ENCODE measurements at regions not wholly inside any gene's neighbourhood (a gene's known extent, or its start where the extent isn't known, plus 50 kb on each side); places are given as distances from the start of the nearest gene placed in this dataset.

- peaks cover 13% of the 10 kb centered on the region for H3K4me1 ChIP-seq
- H3F3A ChIP-seq (ENCODE audit: low read depth): peaks cover 1% of the 10 kb centered on the region
- no peak overlapping the region for H2AFZ ChIP-seq (replicated peaks)
- H4K20me1 ChIP-seq (ENCODE audit: low read depth): no peaks in the 10 kb centered on the region
- Mint-ChIP-seq H3K9me3 (no peaks in the 10 kb centered on the region), H3K27me3 (ENCODE audit: insufficient read depth, low read depth) (no peaks in the 10 kb centered on the region), H3K27ac (no peak overlapping the region), H3K4me1 (peaks cover 17% of the 10 kb centered on the region), H3K4me3 (no peak overlapping the region), H3K36me3 (peaks cover 14% of the 10 kb centered on the region)
- no peak overlapping the region for H3K4me2 ChIP-seq
- H3K27me3 ChIP-seq: no peaks in the 10 kb centered on the region
- no peak for TF ChIP-seq CTCF (IDR thresholded peaks at IDR 0.05)
- TF ChIP-seq EZH2phosphoT487 (IDR thresholded peaks at IDR 0.05): no peak
- no peak for TF ChIP-seq EZH2 (IDR thresholded peaks at IDR 0.05)
- H3K27ac ChIP-seq: no peak overlapping the region
- H3K36me3 ChIP-seq: no peaks in the 10 kb centered on the region
- no peak overlapping the region for H3K9ac ChIP-seq
- H3K4me3 ChIP-seq: no peak overlapping the region
- DNase-seq (ENCODE audit: low spot score): no peak
- H3K9me3 ChIP-seq (ENCODE audit: low read depth): no peaks in the 10 kb centered on the region
- no peaks in the 10 kb centered on the region for H3K79me2 ChIP-seq (ENCODE audit: low read depth)
These were observed 199.0 kb upstream of the MTNR1B start for GRCh38 chr11:92770419-92770818.

- H3K27me3 ChIP-seq: no peaks in the 10 kb centered on the region
- peaks cover 7% of the 10 kb centered on the region for H3K4me1 ChIP-seq
- no peak overlapping the region for H3K27ac ChIP-seq
- H3F3A ChIP-seq (ENCODE audit: low read depth): no peaks in the 10 kb centered on the region
- no peaks in the 10 kb centered on the region for H3K27me3 Mint-ChIP-seq (ENCODE audit: insufficient read depth, low read depth)
- no peak overlapping the region for H3K4me3 Mint-ChIP-seq
- H3K36me3 ChIP-seq: no peaks in the 10 kb centered on the region
- H3K9me3 Mint-ChIP-seq: no peaks in the 10 kb centered on the region
- H3K27ac Mint-ChIP-seq: no peak overlapping the region
- no peaks in the 10 kb centered on the region for H3K79me2 ChIP-seq (ENCODE audit: low read depth)
- peaks cover 14% of the 10 kb centered on the region for H3K36me3 Mint-ChIP-seq
- H4K20me1 ChIP-seq (ENCODE audit: low read depth): no peaks in the 10 kb centered on the region
- no peak for DNase-seq (ENCODE audit: low spot score)
- peaks cover 12% of the 10 kb centered on the region for H3K4me1 Mint-ChIP-seq
- H3K4me2 ChIP-seq: no peak overlapping the region
- no peaks in the 10 kb centered on the region for H3K9me3 ChIP-seq (ENCODE audit: low read depth)
- no peak overlapping the region for H2AFZ ChIP-seq (replicated peaks)
- H3K9ac ChIP-seq: no peak overlapping the region
- no peak overlapping the region for H3K4me3 ChIP-seq
- no peak for TF ChIP-seq EZH2phosphoT487 (IDR thresholded peaks at IDR 0.05)
- TF ChIP-seq CTCF (IDR thresholded peaks at IDR 0.05): no peak
- TF ChIP-seq EZH2 (IDR thresholded peaks at IDR 0.05): no peak
These were observed 198.5 kb upstream of the MTNR1B start for GRCh38 chr11:92770981-92771380.

GRCh38 chr11:92771701-92772100, 197.8 kb upstream of the MTNR1B start:
- Mint-ChIP-seq H3K27ac (no peak overlapping the region), H3K4me3 (no peak overlapping the region), H3K36me3 (peaks cover 11% of the 10 kb centered on the region), H3K27me3 (ENCODE audit: insufficient read depth, low read depth) (no peaks in the 10 kb centered on the region), H3K9me3 (no peaks in the 10 kb centered on the region), H3K4me1 (peaks cover 4% of the 10 kb centered on the region)
- DNase-seq (ENCODE audit: low spot score): no peak
- Histone ChIP-seq H3K79me2 (ENCODE audit: low read depth) (no peaks in the 10 kb centered on the region), H3K4me3 (no peak overlapping the region), H3K4me2 (no peak overlapping the region), H3K9me3 (ENCODE audit: low read depth) (no peaks in the 10 kb centered on the region), H4K20me1 (ENCODE audit: low read depth) (no peaks in the 10 kb centered on the region), H3K27ac (no peak overlapping the region), H3F3A (ENCODE audit: low read depth) (no peaks in the 10 kb centered on the region), H3K4me1 (peaks cover under 1% of the 10 kb centered on the region), H3K27me3 (no peaks in the 10 kb centered on the region), H3K9ac (no peak overlapping the region), H2AFZ (replicated peaks) (no peak overlapping the region), H3K36me3 (no peaks in the 10 kb centered on the region)
- no peak for TF ChIP-seq EZH2 (IDR thresholded peaks at IDR 0.05)
- no peak for TF ChIP-seq CTCF (IDR thresholded peaks at IDR 0.05)
- TF ChIP-seq EZH2phosphoT487 (IDR thresholded peaks at IDR 0.05): no peak
